Erythroblast (primary cell): ENCODE measurements at regions not wholly inside any gene's neighbourhood (a gene's known extent, or its start where the extent isn't known, plus 50 kb on each side); places are given as distances from the start of the nearest gene placed in this dataset.

Source experiments
- GATA1 ChIP-seq: IDR thresholded peaks from 2 replicates; pipeline ENCODE4 v1.6.1; 2011; ENCODE audit warnings: low read depth, mild to moderate bottlenecking, control low read depth, low read length, moderate library complexity
- POLR2A ChIP-seq: IDR thresholded peaks from 2 replicates; pipeline ENCODE4 v1.6.1; 2011; ENCODE audit warnings: mild to moderate bottlenecking, low read length

GRCh38 chr2:130261970-130262760, 63.9 kb upstream of the TUBA3E start:
- TF ChIP-seq POLR2A (no peak), GATA1 (no peak)
